Nucleus accumbens (tissue), 56 donors: ENCODE measurements at regions not wholly inside any gene's neighbourhood (a gene's known extent, or its start where the extent isn't known, plus 50 kb on each side); places are given as distances from the start of the nearest gene placed in this dataset.

Source experiments
- DNase-seq, 56 donors: peaks; one replicate each; lab custom pipeline; 2025; lab: John Stamatoyannopoulos, UW

DNA sequence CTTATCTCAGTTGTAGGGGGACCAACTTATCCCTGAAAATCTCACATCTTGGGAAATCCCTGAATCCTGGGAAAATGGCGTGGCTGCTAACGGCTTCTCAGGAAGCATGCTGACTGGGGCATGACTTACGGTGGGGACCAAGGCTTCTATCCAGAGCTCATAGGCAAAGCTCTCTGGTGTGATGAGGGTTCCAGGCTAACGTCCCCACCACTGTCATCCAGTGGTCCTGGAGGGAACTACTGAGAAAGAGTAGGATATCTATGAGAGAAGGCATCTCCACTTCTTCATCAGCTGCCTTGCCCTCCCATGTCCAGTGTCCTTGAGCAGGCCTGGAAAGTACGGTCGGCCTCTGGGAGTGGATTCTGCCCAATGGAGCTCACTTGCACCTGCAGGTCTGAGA lies 210.4 kb upstream of the B3GAT1 start:
- DNase-seq: no peak

DNA sequence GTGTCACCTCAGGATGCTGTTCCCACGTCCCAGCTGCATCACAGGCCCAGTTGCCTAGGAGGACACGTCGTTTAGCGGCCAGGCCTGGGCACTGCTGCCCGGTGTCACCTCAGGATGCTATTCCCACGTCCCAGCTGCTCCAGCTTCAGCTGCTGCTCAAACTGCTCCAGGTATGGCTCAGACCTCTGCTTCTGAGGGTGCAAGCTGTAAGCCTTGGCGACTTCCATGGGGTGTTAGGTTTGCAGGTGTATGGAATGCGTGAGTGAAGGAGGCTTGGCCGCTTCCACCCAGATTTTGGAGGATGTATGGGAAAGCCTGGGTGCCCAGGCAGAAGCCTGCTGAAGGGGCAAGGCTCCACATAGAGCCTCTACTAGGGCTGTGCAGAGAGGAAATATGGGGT lies 205.3 kb upstream of the B3GAT1 start:
- no peak for DNase-seq

DNA sequence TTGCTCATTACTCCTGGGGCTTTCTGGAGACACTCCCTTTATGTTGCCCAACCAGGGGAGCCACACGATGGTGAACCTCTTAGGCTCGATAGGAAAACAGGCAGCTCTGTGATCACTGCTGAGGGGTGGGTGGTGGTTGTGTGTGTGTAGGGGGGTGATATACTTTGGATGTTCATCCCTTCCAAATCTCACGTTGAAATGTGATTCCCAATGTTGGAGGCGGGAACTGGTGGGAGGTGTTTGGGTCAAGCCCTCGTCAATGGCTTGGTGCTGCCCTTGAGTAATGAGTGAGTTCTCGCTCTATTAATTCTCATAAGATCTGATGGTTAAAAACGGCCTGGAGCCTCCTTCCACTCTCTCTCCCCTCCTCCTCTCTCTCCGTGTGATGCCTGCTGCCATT lies 204.0 kb upstream of the B3GAT1 start:
- no peak for DNase-seq

DNA sequence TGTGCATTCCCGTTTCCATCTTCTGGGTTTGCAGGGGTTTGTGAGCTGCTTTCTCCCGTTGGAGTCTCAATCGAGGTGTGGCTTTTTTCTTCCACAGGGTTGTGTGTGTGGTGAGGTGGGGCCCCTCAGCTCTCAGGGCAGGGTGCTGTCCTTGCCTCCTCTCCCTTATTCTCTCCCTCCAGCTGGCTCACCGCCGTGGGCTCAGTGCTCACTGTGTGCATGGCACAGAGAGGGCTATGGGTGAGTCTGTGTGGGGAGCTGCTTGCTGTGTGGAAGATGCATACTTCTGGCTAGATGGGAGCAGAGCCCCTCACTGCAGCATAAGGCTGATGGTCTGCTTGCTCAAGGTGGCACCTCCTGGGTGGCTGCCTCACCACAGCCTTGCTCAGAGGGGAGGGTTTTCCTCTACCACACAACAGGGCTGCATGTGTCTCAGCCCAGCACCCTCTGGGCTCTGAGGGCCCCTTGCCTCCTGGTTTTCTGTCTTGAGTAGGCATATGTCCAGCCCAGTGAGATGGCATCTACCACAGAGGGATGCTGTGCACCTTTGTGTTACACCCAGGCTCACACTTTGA lies 203.1 kb upstream of the B3GAT1 start:
- DNase-seq: no peak

DNA sequence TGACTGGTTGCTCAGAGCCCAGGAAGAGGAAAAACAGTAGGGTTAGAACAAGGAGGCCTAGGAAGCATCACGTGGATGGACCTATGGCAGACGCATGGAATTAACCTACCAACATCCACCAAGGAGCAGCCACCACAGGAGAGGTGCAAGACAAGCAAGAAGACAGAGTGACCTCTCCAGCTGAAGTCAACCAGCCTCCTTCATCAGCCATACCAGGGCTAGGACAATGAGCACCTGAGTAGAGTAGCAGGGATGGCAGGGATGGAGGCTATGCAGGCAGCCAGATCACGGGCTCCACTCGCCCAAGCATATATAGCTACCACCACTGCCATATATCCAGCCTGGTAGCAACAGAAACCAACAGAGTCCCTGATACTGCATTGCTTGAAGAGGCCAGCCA lies 202.1 kb upstream of the B3GAT1 start:
- no peak for DNase-seq

DNA sequence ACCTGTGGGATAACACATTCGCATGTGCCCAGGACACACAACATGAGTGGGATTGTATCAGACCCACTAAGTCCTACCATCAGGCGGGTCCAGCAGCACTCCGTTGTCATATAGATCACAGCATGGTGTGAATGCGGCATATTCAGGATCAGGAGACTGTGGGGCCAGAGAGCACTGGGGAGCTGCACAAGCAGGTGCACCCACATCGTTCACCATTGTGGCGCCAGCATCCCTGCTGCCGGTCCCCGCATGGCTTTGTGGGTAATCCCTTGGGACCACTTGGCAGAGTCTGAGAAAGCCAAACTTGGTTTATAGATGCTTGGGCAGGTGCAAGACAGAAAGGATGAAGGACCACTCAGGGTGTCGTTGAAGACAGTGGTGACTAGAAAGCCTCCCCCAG lies 201.6 kb upstream of the B3GAT1 start:
- DNase-seq: no peak

DNA sequence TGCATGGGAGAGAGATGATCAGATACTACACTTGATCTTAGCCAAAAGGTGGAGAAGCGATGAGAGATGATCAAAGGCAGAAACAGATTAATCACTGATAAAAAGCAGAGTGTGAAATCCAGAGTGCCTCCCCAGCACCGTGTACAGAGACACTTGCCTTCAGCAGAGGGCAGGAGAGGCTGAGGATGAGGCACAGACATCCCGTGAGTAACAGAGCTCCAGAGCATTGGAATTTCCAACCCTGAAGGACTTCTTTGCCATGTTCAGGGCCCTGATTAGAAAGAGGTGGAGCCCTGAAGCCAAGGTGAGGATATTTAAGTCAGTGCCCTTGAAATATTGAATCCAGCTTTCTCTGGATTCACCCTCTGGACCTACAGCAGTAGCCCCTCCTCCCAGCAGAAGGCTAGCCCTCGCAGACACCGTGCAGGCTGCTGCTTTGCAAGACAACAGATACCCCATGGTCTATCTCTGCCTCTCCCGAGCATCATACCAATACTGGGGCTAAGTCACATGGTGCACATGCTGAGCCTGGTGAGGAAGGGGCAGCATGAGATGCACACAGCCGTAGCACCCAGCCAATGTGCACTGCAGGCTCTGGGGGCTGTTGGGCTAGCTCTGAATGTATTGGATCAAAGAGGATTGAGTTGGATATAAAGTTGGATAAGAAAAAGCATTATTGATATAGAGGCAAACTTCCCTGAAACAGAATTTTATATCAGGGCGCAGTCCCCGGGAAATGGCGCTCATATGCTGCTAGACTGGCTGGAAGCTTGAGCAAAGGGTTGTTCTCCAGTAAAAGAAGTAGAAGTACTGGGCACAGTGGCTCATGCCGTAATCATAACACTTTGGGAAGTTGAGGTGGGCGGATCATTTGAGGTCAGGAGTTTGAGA lies 200.3 kb upstream of the B3GAT1 start:
- DNase-seq: peak in 1 of 56 donors; percentile 11

DNA sequence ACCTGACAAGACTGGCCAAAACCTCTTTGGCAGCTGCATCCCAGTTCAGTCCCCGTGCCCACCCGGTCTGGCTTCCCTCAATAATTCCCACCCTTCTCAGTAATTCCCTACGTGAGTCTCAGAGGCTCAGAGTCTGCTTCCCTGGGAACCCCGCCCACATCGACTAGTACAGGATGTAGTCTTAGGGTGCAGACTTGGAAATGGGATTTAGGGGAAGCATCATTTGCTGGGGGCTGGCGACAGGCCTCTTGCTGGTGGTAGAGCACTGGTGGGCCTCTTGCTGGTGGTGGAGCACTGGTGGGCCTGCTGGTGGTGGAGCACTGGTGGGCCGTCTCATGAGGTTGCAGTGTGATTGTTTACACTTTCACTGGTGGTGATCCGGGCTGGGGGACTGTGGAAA lies 199.5 kb upstream of the B3GAT1 start:
- DNase-seq: no peak

DNA sequence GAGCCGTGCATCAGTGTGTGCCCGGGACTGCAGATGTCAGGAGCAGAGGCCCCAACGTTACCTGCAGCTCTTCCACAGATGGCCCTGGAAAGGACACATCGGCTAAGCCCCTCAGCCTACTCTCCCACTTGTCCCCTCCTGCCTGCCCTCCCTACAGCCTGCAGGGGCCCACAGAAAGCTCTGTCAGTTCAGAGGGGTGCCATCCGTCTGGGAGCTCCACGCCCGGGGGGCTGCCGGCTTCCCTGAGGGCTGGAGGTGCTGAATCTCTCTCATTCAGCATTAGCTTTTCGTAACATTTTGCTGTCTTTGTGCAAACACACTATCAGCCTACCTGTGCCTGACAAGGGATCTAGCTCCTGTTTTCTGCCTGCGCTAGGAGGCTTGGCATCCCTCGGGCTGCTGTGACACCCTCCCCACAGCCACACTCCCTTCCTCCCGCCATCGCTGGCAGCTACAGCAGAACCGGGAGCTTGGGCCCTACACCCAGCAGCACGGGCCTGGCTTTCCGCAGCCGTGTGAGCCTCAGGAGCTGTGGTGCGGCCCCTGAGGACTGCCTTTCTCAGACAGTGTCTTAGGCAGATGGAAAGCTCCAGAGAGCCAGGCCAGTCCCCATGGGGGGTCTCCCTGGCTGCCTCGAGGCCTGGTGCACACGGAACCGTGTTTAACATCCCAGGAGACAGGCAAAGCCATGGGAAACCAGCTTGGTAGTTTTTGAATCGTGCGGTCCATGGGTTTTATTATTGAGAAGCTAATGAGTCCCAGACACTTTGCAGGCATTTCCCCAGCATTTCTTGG lies 198.3 kb upstream of the B3GAT1 start:
- DNase-seq: no peak

DNA sequence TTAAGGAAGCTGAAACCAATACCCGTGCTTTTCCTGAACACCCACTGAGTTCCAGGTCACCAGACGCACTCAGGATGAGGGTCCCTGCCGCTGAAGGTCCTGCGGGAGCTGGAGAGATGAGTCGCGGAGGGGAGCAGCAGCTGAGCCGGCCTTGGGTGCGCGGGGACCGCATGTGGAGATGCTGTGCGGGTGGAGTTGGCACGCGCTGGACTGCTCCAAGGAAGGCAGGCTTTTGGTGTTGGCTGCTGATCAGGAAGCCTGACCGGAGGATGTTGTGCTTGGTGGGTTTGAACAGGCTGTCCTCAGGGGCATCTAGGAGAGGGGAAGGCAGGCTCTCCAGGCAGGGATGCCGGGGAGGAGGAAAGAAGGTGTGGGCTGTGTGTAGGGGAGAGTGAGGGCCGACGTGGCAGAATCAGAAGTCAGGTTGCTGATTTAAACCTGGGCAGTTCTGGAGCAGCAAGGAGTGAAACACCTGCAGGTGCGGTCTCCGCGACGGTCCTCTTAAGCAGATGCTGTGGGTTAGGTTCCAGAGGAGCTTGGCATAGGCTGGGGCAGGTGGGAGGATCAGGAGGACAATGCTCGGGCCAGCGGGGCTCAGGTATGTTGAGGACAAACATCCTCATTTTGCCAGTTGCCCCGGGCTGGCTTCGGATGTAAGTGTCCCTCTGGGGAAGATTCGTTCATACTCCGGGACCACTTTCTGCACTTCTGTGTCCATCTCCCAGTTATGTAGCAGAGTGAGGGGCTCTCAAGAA lies 197.5 kb upstream of the B3GAT1 start:
- DNase-seq: no peak

DNA sequence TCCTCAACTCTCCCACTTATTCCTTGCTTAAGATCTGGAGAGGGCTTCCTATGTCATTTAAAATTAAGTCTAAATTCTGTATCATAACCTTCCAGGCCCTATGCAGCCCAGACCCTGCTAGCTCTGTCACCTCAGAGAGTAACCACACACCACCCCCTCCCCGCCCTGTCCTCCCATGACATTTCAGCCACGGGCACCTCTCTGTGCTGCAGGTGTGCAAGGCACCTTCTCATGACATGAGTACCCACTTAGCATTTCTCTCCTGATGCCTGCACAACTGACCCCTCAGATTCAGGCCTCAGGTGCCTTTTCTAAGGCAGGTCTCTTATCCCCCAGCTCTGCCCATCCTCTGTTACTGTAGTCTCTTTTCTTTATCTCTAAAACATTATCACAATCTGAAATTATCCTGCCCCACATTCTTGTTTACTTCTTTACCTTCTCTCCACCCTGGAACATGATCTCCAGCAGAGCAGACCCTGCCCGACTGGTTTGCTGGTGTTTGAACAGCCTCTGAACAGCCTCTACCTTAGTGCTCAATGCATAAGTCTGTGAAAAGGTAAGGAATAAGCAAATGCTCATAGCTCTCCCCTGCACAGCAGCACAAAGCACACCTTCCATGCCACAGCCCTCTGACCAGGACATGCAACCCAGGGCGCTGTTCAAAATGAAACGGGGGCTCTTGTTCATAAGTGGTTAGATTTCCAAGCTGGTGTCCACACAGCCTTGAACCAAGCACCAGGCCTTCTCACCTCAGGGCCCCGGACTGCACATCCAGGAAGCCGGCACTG lies 196.1 kb upstream of the B3GAT1 start:
- DNase-seq: no peak

DNA sequence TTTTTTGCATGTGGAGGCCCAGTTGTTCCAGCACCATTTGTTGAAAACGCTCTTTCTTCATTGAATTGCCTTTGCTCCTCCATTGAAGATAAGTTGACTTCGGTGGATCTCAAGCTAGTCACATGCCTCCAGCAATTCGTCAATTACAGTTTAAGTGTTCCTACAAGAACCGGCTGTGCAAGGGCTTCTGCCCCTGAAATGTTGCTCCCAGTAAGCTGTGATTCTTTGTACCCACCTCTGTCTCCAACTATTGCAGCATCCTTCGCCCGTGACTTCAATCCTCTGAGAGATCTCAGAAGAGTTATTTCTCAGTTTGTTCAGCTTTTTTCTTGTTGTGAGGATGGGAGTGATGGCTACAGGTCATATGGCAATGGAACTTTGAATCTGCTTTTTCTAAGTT lies 194.2 kb upstream of the B3GAT1 start:
- no peak for DNase-seq

DNA sequence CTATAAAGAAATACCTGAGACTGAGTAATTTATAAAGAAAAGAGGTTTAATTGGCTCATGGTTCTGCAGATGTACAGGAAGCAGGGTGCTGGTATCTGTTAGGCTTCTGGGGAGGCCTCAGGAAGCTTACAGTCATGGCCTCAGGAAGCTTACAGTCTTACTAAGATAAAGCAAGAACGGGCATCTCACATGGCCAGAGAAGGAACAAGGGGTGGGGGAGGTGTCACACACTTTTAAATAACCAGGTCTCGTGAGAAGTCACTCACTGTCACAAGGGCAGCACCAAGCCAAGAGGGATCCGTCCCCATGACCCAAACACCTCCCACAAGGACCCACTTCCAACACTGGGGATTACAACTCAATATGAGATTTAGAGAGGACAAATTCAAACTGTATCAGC lies 192.8 kb upstream of the B3GAT1 start:
- no peak for DNase-seq

DNA sequence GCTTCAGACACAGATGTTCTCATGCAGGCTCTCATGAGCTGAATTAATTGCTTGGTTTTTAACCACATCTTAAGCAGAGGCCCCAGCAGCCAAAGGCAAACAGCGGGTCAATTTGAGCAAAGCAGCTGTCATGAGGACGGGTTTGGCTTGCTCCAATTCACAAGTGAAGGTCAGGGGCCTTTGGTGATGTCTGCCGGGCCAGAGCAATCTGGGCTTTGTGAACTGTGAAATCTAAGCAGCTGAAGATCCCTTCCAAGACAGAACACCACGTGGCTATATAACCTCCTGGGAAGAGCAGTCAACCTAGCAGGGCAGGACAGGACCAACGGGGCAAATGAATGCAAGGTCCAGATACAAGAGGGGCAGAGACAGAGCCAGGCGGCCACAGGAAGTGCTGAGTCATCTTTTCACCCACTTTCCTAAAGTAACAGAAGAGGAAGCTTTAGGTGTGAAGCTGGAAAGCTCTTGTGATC lies 187.3 kb upstream of the B3GAT1 start:
- no peak for DNase-seq

DNA sequence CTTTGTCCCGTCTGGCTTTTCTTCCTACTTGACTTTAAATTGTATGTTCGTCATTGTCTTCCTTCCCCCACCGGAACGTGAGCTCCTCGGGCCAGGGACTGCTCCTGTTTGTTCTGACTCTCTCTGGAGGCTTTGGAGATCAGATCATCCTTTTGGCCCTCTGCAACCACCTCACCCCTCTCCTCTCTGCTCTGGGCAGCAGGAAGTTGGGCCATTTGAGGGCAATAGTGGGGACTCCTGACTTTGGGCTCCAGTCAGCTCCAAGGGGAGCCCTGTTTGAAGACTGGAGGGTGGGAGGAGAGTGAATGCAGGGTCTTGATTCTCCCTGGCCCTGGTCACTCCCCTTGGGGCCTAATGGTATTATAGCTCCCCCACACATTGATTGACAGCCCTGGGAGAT lies 186.3 kb upstream of the B3GAT1 start:
- DNase-seq: no peak

DNA sequence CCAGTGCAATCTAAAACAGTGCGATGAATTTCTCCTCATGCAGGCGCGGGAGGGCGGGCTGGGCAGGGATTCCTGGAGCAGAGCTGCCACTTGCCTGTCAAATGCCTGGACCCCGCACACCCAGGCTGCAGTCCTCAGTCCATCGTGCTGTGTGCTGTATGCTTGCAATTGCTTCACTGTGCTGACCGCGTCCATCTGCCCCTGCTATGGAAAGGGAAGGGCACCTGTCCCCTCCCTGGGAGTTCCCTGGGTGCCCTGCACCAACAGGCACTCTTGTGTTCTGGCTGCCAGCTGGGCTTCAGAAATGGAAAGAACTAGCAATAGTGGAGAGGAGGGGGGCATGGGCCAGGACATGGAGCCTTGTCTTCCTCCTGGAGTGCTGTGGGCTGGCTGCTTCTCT lies 185.4 kb upstream of the B3GAT1 start:
- no peak for DNase-seq

DNA sequence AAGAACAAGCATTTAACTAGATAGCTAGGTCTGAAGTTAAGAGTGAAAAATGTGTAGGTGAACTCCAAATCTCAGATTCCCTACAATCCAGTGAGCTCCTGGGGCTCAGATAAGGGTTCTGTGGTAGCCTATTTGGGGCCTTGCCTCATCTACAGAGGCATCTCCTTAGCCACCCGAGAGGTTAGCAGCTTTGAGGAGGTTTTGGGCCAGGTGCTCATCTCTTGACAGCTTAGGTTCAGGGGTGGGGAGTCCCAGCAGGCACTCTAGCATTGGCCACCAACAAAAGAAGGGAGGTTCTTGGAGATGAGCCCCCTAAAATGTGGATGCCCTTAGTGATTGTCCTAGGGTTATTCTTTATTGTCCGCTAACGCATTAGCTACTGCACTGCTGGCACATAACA lies 184.4 kb upstream of the B3GAT1 start:
- DNase-seq: no peak

DNA sequence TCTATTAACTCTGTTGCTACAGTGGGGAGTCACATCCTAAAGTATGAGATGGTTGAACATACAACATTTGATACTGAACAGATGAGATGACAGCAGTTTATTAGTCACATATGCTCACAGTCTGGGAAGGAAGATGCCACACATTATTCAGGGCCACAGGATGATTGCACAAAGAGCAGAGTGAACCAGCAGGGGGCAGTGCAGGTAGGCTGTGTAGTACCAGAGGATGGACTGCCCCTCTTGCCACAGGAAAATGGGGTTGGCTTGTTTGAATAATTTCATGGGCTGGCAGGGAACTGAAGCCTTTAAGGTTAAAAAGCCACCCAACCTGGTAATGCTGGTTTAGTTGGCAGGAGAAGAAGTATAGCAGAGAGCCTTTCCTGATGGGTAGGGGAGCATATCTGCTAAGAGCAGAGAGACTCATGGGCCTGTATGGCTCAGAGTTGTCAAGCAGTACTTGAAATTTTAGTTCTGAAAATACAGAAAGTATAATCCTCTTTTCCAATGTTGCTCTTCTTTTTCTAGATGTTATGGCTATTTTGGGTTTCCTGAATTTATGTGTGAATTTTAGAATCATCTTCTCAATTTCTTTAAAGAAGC lies 180.4 kb upstream of the B3GAT1 start:
- no peak for DNase-seq

DNA sequence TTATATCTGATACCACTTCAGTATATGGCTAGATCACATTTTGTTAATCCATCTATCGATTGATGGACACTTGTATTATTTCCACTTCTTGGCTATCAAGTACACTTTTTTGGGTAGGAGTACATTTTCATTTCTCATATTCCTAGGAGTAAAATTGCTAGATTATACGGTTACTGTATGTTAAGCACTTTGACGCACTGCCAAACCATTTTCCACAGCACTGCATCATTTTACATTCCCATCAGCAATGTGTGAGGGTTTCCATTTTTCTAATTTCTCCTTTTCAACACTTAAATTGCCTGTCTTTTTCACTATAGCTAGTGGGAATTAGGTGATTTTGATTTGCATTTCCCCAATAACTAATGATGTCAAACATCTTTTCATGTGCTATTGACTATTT lies 179.3 kb upstream of the B3GAT1 start:
- no peak for DNase-seq

DNA sequence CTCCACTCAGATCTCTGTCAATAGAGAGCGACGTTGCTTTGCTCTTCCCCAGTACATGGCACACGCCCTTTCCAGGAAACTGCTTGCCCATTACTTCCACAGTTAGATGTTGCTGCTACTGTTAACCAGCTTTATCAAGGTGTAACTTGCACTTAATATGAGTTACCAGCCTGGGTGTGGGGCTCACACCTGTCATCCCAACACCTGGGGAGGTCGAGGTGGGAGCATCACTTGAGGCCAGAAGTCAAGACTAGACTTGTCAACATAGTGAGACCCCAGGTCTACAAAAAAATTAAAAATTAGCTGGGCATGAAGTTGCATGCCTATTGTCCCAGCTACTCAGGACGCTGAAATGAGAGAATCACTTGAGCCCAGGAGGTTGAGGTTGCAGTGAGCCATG lies 177.1 kb upstream of the B3GAT1 start:
- DNase-seq: no peak
